Gastroesophageal sphincter (tissue), 4 donors: ENCODE measurements at regions not wholly inside any gene's neighbourhood (a gene's known extent, or its start where the extent isn't known, plus 50 kb on each side); places are given as distances from the start of the nearest gene placed in this dataset.

ENCODE experiments used
- ATAC-seq: fragments of 150-250 bp; one replicate; pipeline ENCODE4 v1.9.1; 2016; ENCODE audit warnings: mild to moderate bottlenecking, moderate library complexity
- H3K27ac ChIP-seq, 4 donors: fragments of 200-600 bp; sonication (generic) in 3 of 4; 1 replicate in 3 of 4; 2 replicates in 1 of 4; pipeline ENCODE4 v1.5.1; 2016 to 2019
- H3K27me3 ChIP-seq: fragments of 200-600 bp; sonication (generic); one replicate; pipeline ENCODE4 v1.5.1; 2019
- H3K36me3 ChIP-seq, 2 donors: fragments of 200-600 bp; sonication (generic); one replicate each; pipeline ENCODE4 v1.5.1; 2019; ENCODE audit warnings: control low read depth in 1 of 2
- H3K4me1 ChIP-seq, 3 donors: fragments of 200-600 bp; sonication (generic); 1 replicate in 2 of 3; 2 replicates in 1 of 3; pipeline ENCODE4 v1.5.1; 2016 to 2019; ENCODE audit warnings: control low read depth in 2 of 3
- H3K4me3 ChIP-seq, 2 donors: fragments of 200-600 bp; sonication (generic); one replicate each; pipeline ENCODE4 v1.5.1; 2019; ENCODE audit warnings: mild to moderate bottlenecking in 1 of 2, moderate library complexity in 1 of 2
- H3K9me3 ChIP-seq, 3 donors: fragments of 200-600 bp; sonication (generic); one replicate each; pipeline ENCODE4 v1.5.1; 2017 to 2019; ENCODE audit warnings: control low read depth in 2 of 3
- CTCF ChIP-seq, 4 experiments: fragments of 200-600 bp in 2 of 4; fragments of 450-650 bp in 2 of 4; sonication (generic) in 1 of 4; IDR thresholded peaks; one replicate each; pipeline ENCODE4 v1.5.1; 2017 to 2019; ENCODE audit warnings: antibody characterized with exemption in 4 of 4, mild to moderate bottlenecking in 2 of 4, moderate library complexity in 2 of 4
- EP300 ChIP-seq: sonication (generic); formaldehyde crosslinking; IDR thresholded peaks from one replicate; pipeline ENCODE4 v1.6.1; 2017; ENCODE audit warnings: antibody characterized with exemption, mild to moderate bottlenecking
- POLR2A ChIP-seq, 2 donors: fragments of 450-650 bp; IDR thresholded peaks; one replicate each; pipeline ENCODE4 v1.6.1; 2017; ENCODE audit warnings: antibody characterized with exemption in 2 of 2, mild to moderate bottlenecking in 2 of 2, moderate library complexity in 1 of 2
- POLR2AphosphoS5 ChIP-seq: sonication (generic); formaldehyde crosslinking; IDR thresholded peaks from one replicate; pipeline ENCODE4 v1.6.1; 2017; ENCODE audit warnings: antibody characterized with exemption
- WGBS, 2 donors: methylation state at CpG; one replicate each; pipeline ENCODE4 v1.1.5; 2018; ENCODE audit warnings: low coverage in 1 of 2; 5-methylcytosine and 5-hydroxymethylcytosine counted together

GRCh38 chr6:167744681-167745669, 81.7 kb upstream of the AFDN start:
- H3K9me3 ChIP-seq: peaks cover 0 to 10% (median 0%) of the 10 kb centered on the region in 3 donors
- TF ChIP-seq CTCF (IDR thresholded peaks at IDR 0.05) (no peak), POLR2AphosphoS5 (no peak), POLR2A (IDR thresholded peaks at IDR 0.05) (no peak), EP300 (no peak)
- peaks cover 17% of the 10 kb centered on the region for H3K27me3 ChIP-seq
- H3K27ac ChIP-seq: peak overlapping the region in 2 of 4 donors; percentile 11 to 66
- peak; percentile 23 for ATAC-seq
- WGBS, 2 donors: 66 to 78% methylated on average over 8 to 10 of the region's 16 CpGs
- H3K4me3 ChIP-seq: no peak overlapping the region
- no peaks in the 10 kb centered on the region for H3K36me3 ChIP-seq
- H3K4me1 ChIP-seq: peaks cover 0 to 16% (median 0%) of the 10 kb centered on the region in 3 donors

- H3K9me3 ChIP-seq: peaks cover 0 to 10% (median 0%) of the 10 kb centered on the region in 3 donors
- H3K27me3 ChIP-seq: peaks cover 17% of the 10 kb centered on the region
- no peak for TF ChIP-seq CTCF (IDR thresholded peaks at IDR 0.05)
- TF ChIP-seq EP300: no peak
- TF ChIP-seq POLR2A (IDR thresholded peaks at IDR 0.05): no peak
- TF ChIP-seq POLR2AphosphoS5: no peak
- 72 to 87% methylated on average over 6 to 8 of the region's 19 CpGs for WGBS, 2 donors
- peak overlapping the region in 2 of 4 donors; percentile 11 to 66 for H3K27ac ChIP-seq
- H3K4me1 ChIP-seq: peaks cover 0 to 21% (median under 1%) of the 10 kb centered on the region in 3 donors
- peak; percentile 68 for ATAC-seq
- H3K36me3 ChIP-seq: no peaks in the 10 kb centered on the region
- H3K4me3 ChIP-seq: no peak overlapping the region
Measured at GRCh38 chr6:167745670-167746389, 80.9 kb upstream of the AFDN start.

GRCh38 chr6:167746390-167746907, 80.3 kb upstream of the AFDN start:
- no peaks in the 10 kb centered on the region for H3K36me3 ChIP-seq
- H3K4me1 ChIP-seq: peaks cover 0 to 27% (median 7%) of the 10 kb centered on the region in 3 donors
- no peak overlapping the region for H3K4me3 ChIP-seq
- WGBS, 2 donors: 70 to 100% methylated on average over 3 to 8 of the region's 17 CpGs
- H3K27ac ChIP-seq: peak overlapping the region in 2 of 4 donors; percentile 11 to 66
- no peak for ATAC-seq
- TF ChIP-seq POLR2A (IDR thresholded peaks at IDR 0.05) (no peak), EP300 (no peak), CTCF (IDR thresholded peaks at IDR 0.05) (no peak), POLR2AphosphoS5 (no peak)
- peaks cover 17% of the 10 kb centered on the region for H3K27me3 ChIP-seq
- H3K9me3 ChIP-seq: peaks cover 0 to 10% (median 0%) of the 10 kb centered on the region in 3 donors

GRCh38 chr6:167746975-167747374, 79.7 kb upstream of the AFDN start:
- peaks cover 0 to 33% (median 7%) of the 10 kb centered on the region in 3 donors for H3K4me1 ChIP-seq
- H3K36me3 ChIP-seq: no peaks in the 10 kb centered on the region
- peaks cover 17% of the 10 kb centered on the region for H3K27me3 ChIP-seq
- no peak for ATAC-seq
- WGBS, 2 donors: 31 to 51% methylated on average over 3 to 4 of the region's 9 CpGs
- H3K27ac ChIP-seq: peak overlapping the region in 1 of 4 donors; percentile 66
- H3K9me3 ChIP-seq: peaks cover 0 to 10% (median 0%) of the 10 kb centered on the region in 3 donors
- H3K4me3 ChIP-seq: no peak overlapping the region
- no peak for TF ChIP-seq POLR2AphosphoS5
- TF ChIP-seq EP300: no peak
- TF ChIP-seq CTCF (IDR thresholded peaks at IDR 0.05): no peak
- no peak for TF ChIP-seq POLR2A (IDR thresholded peaks at IDR 0.05)
